ENCODE measurements at regions not wholly inside any gene's neighbourhood (a gene's known extent, or its start where the extent isn't known, plus 50 kb on each side); places are given as distances from the start of the nearest gene placed in this dataset.
"Not testable (repeated sequence)": the region's sequence is repeated elsewhere in the genome, so short reads cannot be mapped to it uniquely, and the experiment has no call there.

GRCh38 chr15:53923741-53924140, 54.5 kb upstream of the UNC13C start:
- DNase-seq = not testable (repeated sequence)

- no peak for DNase-seq
Observed at GRCh38 chr15:53918180-53919079, 59.8 kb upstream of the UNC13C start.

GRCh38 chr15:53917109-53917508, 61.1 kb upstream of the UNC13C start:
- no peak for DNase-seq

- no peak for DNase-seq
Observed at GRCh38 chr15:53911431-53911830, 66.8 kb upstream of the UNC13C start.

- DNase-seq = no peak
Observed at GRCh38 chr15:53910852-53911251, 67.4 kb upstream of the UNC13C start.

GRCh38 chr15:53910236-53910849, 67.9 kb upstream of the UNC13C start:
- DNase-seq = no peak

GRCh38 chr15:53903129-53903528, 75.1 kb upstream of the UNC13C start:
- no peak for DNase-seq

GRCh38 chr15:53893468-53893867, 84.8 kb upstream of the UNC13C start:
- not testable (repeated sequence) for DNase-seq

- DNase-seq = not testable (repeated sequence)
Observed at GRCh38 chr15:53891862-53892261, 86.4 kb upstream of the UNC13C start.

- no peak for DNase-seq
Observed at GRCh38 chr15:53884441-53884840, 93.8 kb upstream of the UNC13C start.

- DNase-seq = no peak
Observed at GRCh38 chr15:53882311-53882710, 95.9 kb upstream of the UNC13C start.

- no peak for DNase-seq
Observed at GRCh38 chr15:53880357-53880756, 97.9 kb upstream of the UNC13C start.

GRCh38 chr15:53875711-53876110, 102.5 kb upstream of the UNC13C start:
- no peak for DNase-seq

GRCh38 chr15:53875139-53875538, 103.1 kb upstream of the UNC13C start:
- no peak for DNase-seq

GRCh38 chr15:53872410-53872809, 105.8 kb upstream of the UNC13C start:
- DNase-seq = no peak

- DNase-seq = no peak
Observed at GRCh38 chr15:53869806-53870073, 108.5 kb upstream of the UNC13C start.

GRCh38 chr15:53869044-53869805, 109.0 kb upstream of the UNC13C start:
- no peak for DNase-seq

- no peak for DNase-seq
Observed at GRCh38 chr15:53862386-53862785, 102.9 kb upstream of the WDR72 start.

GRCh38 chr15:53861792-53862191, 102.3 kb upstream of the WDR72 start:
- no peak for DNase-seq

GRCh38 chr15:53851110-53851848, 91.8 kb upstream of the WDR72 start:
- DNase-seq = no peak

GRCh38 chr15:53847745-53848144, 88.3 kb upstream of the WDR72 start:
- no peak for DNase-seq

- DNase-seq = no peak
Observed at GRCh38 chr15:53844634-53845033, 85.2 kb upstream of the WDR72 start.

Data from NCI-H1105 (cell line).